Natural killer cell treated with Interleukin-12 subunit alpha and Interleukin-12 subunit beta and Interleukin-15 and Interleukin-18, amount 100 ng/mL, for 72 hours (primary cell): ENCODE measurements at regions not wholly inside any gene's neighbourhood (a gene's known extent, or its start where the extent isn't known, plus 50 kb on each side); places are given as distances from the start of the nearest gene placed in this dataset.
"Not testable (repeated sequence)": the region's sequence is repeated elsewhere in the genome, so short reads cannot be mapped to it uniquely, and the experiment has no call there.

Experiments used
- ATAC-seq, 2 donors: fragments of 150-1000 bp; cut with Tn5 transposase in 1 of 2; sonication (Bioruptor Pico), chemical (Tn5 transposase) in 1 of 2; 2 replicates each; pipeline ENCODE4 v1.10.0; 2021
- DNase-seq: peaks from one replicate; pipeline ENCODE4 v3.0.0; 2022; ENCODE audit warnings: low spot score
- H3K27ac Mint-ChIP-seq, 2 donors: 1 replicate in 1 of 2; 2 replicates in 1 of 2; pipeline ENCODE4 v1.8.0; 2022; ENCODE audit warnings: mixed read lengths in 2 of 2, mild to moderate bottlenecking in 1 of 2, moderate library complexity in 1 of 2
- H3K27me3 Mint-ChIP-seq, 2 donors: 1 replicate in 1 of 2; 2 replicates in 1 of 2; pipeline ENCODE4 v1.8.0; 2022; ENCODE audit warnings: mixed read lengths in 2 of 2
- H3K36me3 Mint-ChIP-seq: one replicate; pipeline ENCODE4 v1.8.0; 2022; ENCODE audit warnings: mixed read lengths
- H3K4me1 Mint-ChIP-seq, 2 donors: 1 replicate in 1 of 2; 2 replicates in 1 of 2; pipeline ENCODE4 v1.8.0; 2022; ENCODE audit warnings: low read depth in 2 of 2, mixed read lengths in 2 of 2, mild to moderate bottlenecking in 1 of 2
- H3K4me3 Mint-ChIP-seq: one replicate; pipeline ENCODE4 v1.8.0; 2022; ENCODE audit warnings: mixed read lengths
- H3K9me3 Mint-ChIP-seq: 2 replicates; pipeline ENCODE4 v1.8.0; 2022; ENCODE audit warnings: mixed read lengths

- ATAC-seq (no peak), DNase-seq (no peak)
- Mint-ChIP-seq H3K4me3 (no peak overlapping the region), H3K9me3 (peaks cover 6% of the 10 kb centered on the region), H3K4me1 (no peaks in the 10 kb centered on the region), H3K27me3 (peaks cover 26 to 28% of the 10 kb centered on the region in 2 donors), H3K36me3 (peaks cover 14% of the 10 kb centered on the region), H3K27ac (no peak overlapping the region)
Observed at GRCh38 chr1:183753464-183753891, 51.4 kb upstream of the RGL1 start.

GRCh38 chr1:183744132-183744913 lies 60.6 kb upstream of the RGL1 start:
- no peak overlapping the region for H3K27ac Mint-ChIP-seq
- H3K27me3 Mint-ChIP-seq = peaks cover 13 to 19% of the 10 kb centered on the region in 2 donors
- no peak overlapping the region for H3K4me3 Mint-ChIP-seq
- no peak for ATAC-seq
- H3K9me3 Mint-ChIP-seq = no peaks in the 10 kb centered on the region
- no peaks in the 10 kb centered on the region for H3K36me3 Mint-ChIP-seq
- no peaks in the 10 kb centered on the region for H3K4me1 Mint-ChIP-seq
- DNase-seq = no peak

GRCh38 chr1:183742355-183742754 lies 62.6 kb upstream of the RGL1 start:
- ATAC-seq = no peak
- H3K27ac Mint-ChIP-seq = no peak overlapping the region
- peaks cover 14 to 15% of the 10 kb centered on the region in 2 donors for H3K27me3 Mint-ChIP-seq
- H3K4me1 Mint-ChIP-seq = no peaks in the 10 kb centered on the region
- H3K36me3 Mint-ChIP-seq = no peaks in the 10 kb centered on the region
- DNase-seq = no peak
- no peak overlapping the region for H3K4me3 Mint-ChIP-seq
- H3K9me3 Mint-ChIP-seq = no peaks in the 10 kb centered on the region

- DNase-seq (no peak), ATAC-seq (no peak)
- Mint-ChIP-seq H3K4me3 (no peak overlapping the region), H3K27ac (no peak overlapping the region), H3K9me3 (no peaks in the 10 kb centered on the region), H3K4me1 (no peaks in the 10 kb centered on the region), H3K27me3 (peaks cover 18 to 23% of the 10 kb centered on the region in 2 donors), H3K36me3 (no peaks in the 10 kb centered on the region)
Observed at GRCh38 chr1:183739741-183740271, 65.1 kb upstream of the RGL1 start.

GRCh38 chr1:183739082-183739481 lies 65.8 kb upstream of the RGL1 start:
- no peak for DNase-seq
- H3K27ac Mint-ChIP-seq = no peak overlapping the region
- peak in 1 of 2 donors; percentile 36 for ATAC-seq
- H3K4me1 Mint-ChIP-seq = no peaks in the 10 kb centered on the region
- no peak overlapping the region for H3K4me3 Mint-ChIP-seq
- peaks cover 18 to 23% of the 10 kb centered on the region in 2 donors for H3K27me3 Mint-ChIP-seq
- H3K9me3 Mint-ChIP-seq = no peaks in the 10 kb centered on the region
- H3K36me3 Mint-ChIP-seq = no peaks in the 10 kb centered on the region

GRCh38 chr1:183737916-183738315 lies 67.0 kb upstream of the RGL1 start:
- not testable (repeated sequence) for H3K27ac Mint-ChIP-seq, H3K4me1 Mint-ChIP-seq, H3K36me3 Mint-ChIP-seq, H3K4me3 Mint-ChIP-seq, ATAC-seq, H3K9me3 Mint-ChIP-seq, DNase-seq
- H3K27me3 Mint-ChIP-seq = peaks cover 18 to 23% of the 10 kb centered on the region in 2 donors

GRCh38 chr1:183736343-183736742 lies 68.6 kb upstream of the RGL1 start:
- peaks cover 0 to 4% of the 10 kb centered on the region in 2 donors for H3K4me1 Mint-ChIP-seq
- no peaks in the 10 kb centered on the region for H3K36me3 Mint-ChIP-seq
- ATAC-seq = no peak
- no peaks in the 10 kb centered on the region for H3K9me3 Mint-ChIP-seq
- DNase-seq = no peak
- no peak overlapping the region for H3K27ac Mint-ChIP-seq
- H3K4me3 Mint-ChIP-seq = no peak overlapping the region
- peaks cover 18 to 29% of the 10 kb centered on the region in 2 donors for H3K27me3 Mint-ChIP-seq

- Mint-ChIP-seq H3K27ac (no peak overlapping the region), H3K4me3 (no peak overlapping the region), H3K9me3 (no peaks in the 10 kb centered on the region), H3K36me3 (no peaks in the 10 kb centered on the region), H3K27me3 (peaks cover 14 to 22% of the 10 kb centered on the region in 2 donors), H3K4me1 (peaks cover 0 to 8% of the 10 kb centered on the region in 2 donors)
- ATAC-seq (no peak), DNase-seq (no peak)
Observed at GRCh38 chr1:183735069-183735860, 69.7 kb upstream of the RGL1 start.

- Mint-ChIP-seq H3K36me3 (no peaks in the 10 kb centered on the region), H3K4me1 (peaks cover 0 to 8% of the 10 kb centered on the region in 2 donors), H3K27ac (no peak overlapping the region), H3K27me3 (peaks cover 14 to 20% of the 10 kb centered on the region in 2 donors), H3K4me3 (no peak overlapping the region), H3K9me3 (no peaks in the 10 kb centered on the region)
- no peak for DNase-seq
- no peak for ATAC-seq
Observed at GRCh38 chr1:183734543-183735036, 70.3 kb upstream of the RGL1 start.

- Mint-ChIP-seq H3K9me3 (no peaks in the 10 kb centered on the region), H3K4me3 (no peak overlapping the region), H3K27ac (no peak overlapping the region), H3K27me3 (peaks cover 9 to 20% of the 10 kb centered on the region in 2 donors), H3K4me1 (peaks cover 0 to 8% of the 10 kb centered on the region in 2 donors), H3K36me3 (no peaks in the 10 kb centered on the region)
- ATAC-seq (no peak), DNase-seq (no peak)
Observed at GRCh38 chr1:183733715-183734114, 71.2 kb upstream of the RGL1 start.

GRCh38 chr1:183732236-183732880 lies 72.6 kb upstream of the RGL1 start:
- Mint-ChIP-seq H3K4me3 (no peak overlapping the region), H3K27me3 (peaks cover 11 to 23% of the 10 kb centered on the region in 2 donors), H3K9me3 (no peaks in the 10 kb centered on the region), H3K4me1 (peaks cover 0 to 8% of the 10 kb centered on the region in 2 donors), H3K27ac (no peak overlapping the region), H3K36me3 (no peaks in the 10 kb centered on the region)
- no peak for DNase-seq
- ATAC-seq = no peak

- Mint-ChIP-seq H3K4me1 (peaks cover 0 to 8% of the 10 kb centered on the region in 2 donors), H3K4me3 (no peak overlapping the region), H3K36me3 (no peaks in the 10 kb centered on the region), H3K9me3 (no peaks in the 10 kb centered on the region), H3K27me3 (peaks cover 7 to 21% of the 10 kb centered on the region in 2 donors), H3K27ac (no peak overlapping the region)
- DNase-seq (no peak), ATAC-seq (no peak)
Observed at GRCh38 chr1:183730886-183731573, 73.9 kb upstream of the RGL1 start.

- H3K4me3 Mint-ChIP-seq = no peak overlapping the region
- no peaks in the 10 kb centered on the region for H3K9me3 Mint-ChIP-seq
- peaks cover 0 to 8% of the 10 kb centered on the region in 2 donors for H3K4me1 Mint-ChIP-seq
- no peaks in the 10 kb centered on the region for H3K36me3 Mint-ChIP-seq
- no peak overlapping the region for H3K27ac Mint-ChIP-seq
- no peak for ATAC-seq
- H3K27me3 Mint-ChIP-seq = peaks cover 8 to 22% of the 10 kb centered on the region in 2 donors
- DNase-seq = no peak
Observed at GRCh38 chr1:183730107-183730724, 74.7 kb upstream of the RGL1 start.
